GM18511 (cell line): ENCODE measurements at regions not wholly inside any gene's neighbourhood (a gene's known extent, or its start where the extent isn't known, plus 50 kb on each side); places are given as distances from the start of the nearest gene placed in this dataset.

Source experiments
- ATAC-seq: cut with Tn5 transposase; IDR thresholded peaks from one replicate; pipeline ENCODE4 v1.9.1; 2021; ENCODE audit warnings: mild to moderate bottlenecking, moderate library complexity; ENCODE audit not compliant: unreplicated experiment

DNA sequence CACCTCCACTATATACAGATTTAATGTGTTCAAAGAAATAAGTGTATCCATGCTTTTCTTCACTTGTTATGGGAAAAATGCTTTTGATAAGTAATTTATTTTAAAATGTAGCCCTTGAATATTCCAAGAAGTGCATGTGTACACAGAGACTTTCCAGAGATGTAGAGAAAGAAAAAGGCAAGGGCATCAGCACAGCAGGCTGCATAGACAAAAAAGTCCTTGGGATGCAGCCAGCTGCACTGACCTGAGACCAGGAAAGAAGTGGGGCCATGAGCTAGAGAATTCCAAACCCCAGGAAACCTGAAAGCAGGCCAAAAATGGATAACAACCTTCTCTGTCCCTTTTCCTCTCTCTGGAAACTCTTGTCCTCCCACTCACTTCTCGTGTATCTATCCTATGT is 51.6 kb upstream of the PRDM8 start:
- no peak for ATAC-seq

DNA sequence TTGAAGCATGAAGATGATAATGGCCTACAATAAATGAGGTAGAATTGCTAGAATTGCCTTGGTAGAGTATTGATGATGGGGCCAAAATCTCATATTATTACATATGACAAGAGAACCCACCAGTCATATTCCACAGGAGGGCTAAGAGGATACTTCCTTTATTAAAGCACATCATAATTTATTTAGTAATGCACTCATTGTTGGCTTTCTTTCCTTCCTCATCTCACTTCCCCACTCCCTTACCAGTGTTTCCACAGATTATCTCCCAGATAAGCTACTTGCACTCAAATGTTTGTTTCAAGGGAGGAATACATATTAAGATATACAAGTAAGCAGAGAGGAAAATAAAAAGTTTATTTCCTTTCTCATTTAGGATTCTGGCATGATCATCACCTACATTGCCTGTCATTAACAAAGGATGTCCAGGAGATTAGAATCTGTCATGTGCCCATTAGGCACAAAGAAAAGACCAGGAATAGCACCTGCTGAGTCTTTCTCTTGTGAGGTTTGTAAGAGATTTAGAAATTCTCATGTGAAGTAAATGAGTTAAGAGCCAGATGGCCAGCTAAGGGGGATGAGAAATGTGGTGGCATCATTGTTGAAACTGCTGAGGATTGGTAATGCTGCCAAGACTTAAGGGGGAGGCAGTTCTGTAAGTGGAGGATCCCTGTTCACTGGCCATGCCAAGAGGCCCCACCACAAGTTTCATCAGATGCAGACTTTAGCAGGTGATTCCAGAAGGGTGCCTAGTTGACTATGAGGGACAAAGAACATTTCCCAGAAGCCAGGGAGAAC is 52.4 kb upstream of the PRDM8 start:
- no peak for ATAC-seq

- ATAC-seq, result no peak
Measured at GRCh38 chr4:80143307-80143679, 54.0 kb upstream of the PRDM8 start.

DNA sequence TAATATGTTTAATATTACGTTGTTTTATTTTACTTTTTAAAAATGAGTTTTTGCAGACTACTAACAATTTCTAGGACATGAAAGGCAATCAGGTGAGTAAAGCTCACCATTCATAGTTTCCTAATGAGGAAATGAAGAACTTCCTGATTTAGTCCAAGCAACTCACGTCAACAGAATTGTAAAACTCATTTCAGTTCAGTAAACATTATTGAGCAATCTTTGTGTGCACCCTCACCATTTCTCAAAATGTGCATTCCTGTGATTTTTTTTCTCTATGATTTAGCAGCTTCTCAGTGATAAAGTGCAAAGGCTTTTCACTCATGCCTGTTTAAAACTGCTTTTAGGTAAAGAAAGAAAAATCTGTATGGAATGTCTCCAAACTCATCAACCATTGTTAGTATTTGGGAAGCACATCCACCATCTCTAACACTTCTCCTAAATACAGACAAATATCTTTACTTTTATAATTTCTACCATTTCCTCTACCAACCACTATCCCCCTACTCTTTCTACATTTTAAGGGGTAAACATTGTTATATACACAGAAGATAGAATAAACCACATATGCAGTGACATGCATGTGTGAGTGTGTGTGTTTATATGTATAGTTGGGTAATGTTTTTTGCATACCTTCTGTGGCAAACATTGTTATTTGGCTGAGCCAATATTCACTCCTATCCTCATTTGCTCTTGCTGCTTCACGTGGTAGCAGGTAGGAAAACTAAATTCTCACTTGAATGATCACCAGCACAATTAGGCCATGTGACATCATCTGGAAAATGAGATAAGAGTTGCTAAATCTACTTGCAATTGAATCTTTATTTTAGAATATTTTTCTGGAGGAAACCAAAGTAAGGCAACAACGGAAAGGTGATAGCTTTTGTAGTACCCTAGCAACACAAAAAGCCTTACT is 54.7 kb upstream of the PRDM8 start:
- ATAC-seq, result no peak

DNA sequence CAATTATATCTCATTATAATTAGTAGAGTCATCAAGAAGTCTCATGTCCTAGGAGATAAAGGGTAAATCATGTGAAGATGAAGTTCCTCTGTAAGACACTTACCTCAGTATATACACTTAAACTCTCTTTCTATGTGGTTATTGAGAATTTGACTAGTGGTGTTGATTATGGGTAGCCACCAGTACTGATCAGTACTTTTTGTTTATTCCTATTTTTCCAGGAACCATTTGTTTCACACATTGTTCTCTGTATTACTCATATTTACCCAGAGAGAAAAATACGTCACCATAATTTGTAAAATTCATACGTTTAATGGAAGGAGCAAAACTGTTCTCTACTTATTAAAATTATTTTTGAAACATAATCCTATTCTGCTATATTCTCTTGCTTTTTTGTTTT is 55.8 kb upstream of the PRDM8 start:
- no peak for ATAC-seq

GRCh38 chr4:80140194-80140593 is 57.1 kb upstream of the PRDM8 start:
- ATAC-seq, result no peak

- ATAC-seq, result no peak
Measured at GRCh38 chr4:80139671-80140070, 57.6 kb upstream of the PRDM8 start.

DNA sequence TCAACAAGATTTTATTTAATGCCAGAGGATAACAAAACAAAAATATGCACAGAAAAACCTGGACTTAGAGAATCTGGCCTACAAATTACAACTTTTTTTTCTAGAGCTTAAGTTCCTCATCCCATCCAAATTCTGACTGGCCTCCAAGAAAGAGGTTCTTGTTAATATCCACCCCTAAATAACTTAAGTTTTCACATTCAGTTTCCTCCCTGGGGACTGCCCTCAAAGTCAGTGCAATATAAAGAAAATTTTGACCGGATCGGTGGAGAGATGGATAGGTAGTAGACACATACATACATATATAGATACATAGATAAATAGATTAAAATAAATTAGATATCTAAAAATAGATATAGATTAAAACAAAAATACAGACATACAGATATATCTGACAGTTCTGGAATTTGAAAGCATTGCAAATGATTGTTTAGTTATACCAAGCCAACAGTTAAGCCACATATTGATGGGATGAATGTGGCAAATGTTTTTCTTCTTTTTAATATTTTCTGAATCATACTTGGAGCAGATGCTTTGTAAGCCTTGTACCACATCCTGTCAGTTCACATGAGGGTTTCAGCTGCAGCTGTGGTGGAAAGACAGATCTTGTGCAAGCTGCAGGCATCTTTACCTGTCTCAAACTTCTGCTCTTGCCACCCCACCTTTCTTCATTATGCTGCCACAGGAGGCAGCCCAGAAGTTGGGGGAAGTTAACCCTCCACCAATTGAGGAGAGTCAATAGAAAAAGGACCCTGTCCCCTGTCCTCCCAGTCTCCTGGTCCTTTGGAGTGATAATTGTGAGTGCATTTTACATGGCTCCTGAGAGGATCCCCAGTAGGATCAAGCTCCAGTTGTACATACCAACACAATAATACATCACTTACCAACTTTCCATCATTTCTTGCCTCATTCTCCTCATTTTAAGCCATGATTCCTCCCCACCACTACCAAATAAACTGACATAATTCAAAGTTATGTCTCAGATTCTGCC is 58.5 kb upstream of the PRDM8 start:
- ATAC-seq, result peak; percentile 94

GRCh38 chr4:80137631-80138030 is 59.7 kb upstream of the PRDM8 start:
- no peak for ATAC-seq

DNA sequence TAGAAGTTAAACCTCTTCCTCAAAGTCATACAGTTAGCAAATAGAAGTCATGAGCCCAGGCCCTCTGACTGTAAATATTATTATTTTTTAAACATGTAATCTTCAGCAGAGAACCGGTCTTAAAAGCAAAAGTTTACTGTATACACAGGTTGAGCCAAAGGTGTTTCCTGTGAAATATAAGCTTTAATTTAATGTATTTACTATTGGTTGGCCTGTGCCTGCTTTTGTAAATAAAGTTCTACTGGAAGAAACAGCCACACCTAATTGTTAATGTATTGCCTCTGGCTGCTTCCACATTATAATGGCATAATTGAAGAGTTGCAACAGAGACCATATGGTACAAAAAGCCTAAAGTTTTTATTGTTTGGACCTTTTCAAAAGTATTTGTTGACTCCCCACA is 61.0 kb upstream of the PRDM8 start:
- ATAC-seq, result no peak

DNA sequence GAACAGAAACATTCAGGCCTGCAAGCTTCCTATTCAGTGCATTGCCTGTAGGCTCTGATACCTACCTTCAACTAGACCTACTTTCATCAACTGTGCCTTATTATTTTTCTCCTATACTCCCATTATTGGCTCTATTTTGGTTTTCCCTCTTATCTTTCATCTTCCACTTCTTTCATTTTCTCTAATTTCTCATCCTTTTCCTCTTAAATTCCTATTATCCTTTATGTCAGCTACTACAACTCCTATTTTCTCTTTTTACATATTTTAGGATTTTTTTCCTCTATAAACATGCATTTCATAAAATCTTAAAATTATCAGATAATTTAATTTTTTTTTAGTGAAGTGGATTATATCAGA is 61.6 kb upstream of the PRDM8 start:
- no peak for ATAC-seq

- no peak for ATAC-seq
Measured at GRCh38 chr4:80134936-80135701, 62.1 kb upstream of the ANTXR2 start.

DNA sequence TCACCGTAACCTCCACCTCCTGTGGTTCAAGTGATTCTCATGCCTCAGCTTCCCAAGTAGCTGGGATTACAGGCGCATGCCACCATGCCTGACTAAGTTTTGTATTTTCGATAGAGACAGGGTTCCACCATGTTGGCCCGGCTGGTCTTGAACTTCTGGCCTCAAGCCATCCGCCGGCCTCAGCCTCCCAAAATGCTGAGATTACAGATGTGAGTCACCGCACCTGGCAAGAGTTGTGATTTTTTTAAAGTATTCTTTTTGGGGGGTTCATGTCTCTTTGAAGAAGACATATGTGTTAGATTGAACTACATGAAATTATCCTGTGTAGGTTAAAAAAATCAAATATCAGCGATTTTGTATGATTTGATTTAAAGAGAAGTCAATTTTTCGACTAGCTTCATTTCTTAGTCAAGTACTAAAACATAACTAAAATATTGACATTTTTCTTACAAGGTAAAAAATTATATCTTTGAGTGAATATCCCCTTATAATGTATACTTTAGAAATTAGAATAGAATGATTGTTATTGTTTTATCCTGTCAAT is 60.3 kb upstream of the ANTXR2 start:
- ATAC-seq, result no peak

DNA sequence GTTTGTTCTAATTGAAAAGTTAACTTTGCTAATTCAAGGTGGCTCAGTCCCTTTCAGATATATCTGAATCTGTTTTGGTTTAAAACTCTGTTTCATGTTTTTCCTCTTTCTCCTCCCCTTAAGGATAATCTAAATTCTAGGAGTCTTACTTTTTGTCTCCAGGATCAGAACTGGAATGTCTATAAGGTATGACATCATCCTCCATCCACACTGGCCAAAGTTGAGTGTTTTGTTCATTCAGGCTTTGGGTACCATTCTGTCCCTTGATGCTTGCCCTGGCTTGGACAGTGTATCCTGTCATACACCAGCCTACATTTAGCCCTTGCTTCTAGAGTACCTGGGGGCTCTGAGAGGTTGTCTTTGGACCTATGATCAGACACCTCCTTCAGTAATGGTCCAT is 56.8 kb upstream of the ANTXR2 start:
- no peak for ATAC-seq

GRCh38 chr4:80128941-80129340 is 55.9 kb upstream of the ANTXR2 start:
- no peak for ATAC-seq

DNA sequence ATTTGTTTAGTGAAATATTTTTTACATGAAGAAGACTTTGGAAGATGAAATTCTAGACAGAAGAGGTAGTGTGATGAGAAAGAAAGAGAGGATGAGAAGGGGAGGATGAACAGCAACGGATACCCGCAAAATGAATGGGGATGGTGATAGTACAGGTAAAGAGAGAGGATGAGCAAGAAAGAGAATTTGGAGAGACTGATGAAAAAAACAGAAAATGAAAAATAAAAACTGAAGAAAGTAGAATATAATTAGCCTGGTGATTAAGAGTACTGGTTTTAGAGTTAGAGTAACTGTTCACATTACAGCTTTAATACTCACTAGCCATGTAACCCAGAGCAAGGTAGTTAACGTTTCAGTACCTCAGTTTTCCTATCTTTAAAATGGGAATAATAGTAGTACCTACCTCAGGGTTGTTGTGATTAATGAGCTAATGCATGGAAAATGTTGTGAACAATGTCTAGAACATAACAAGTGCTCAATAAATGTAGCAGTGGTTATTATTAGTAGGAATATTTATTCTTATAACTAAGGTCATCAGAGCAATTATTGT is 54.9 kb upstream of the ANTXR2 start:
- ATAC-seq, result no peak

- no peak for ATAC-seq
Measured at GRCh38 chr4:80126435-80126834, 53.4 kb upstream of the ANTXR2 start.

DNA sequence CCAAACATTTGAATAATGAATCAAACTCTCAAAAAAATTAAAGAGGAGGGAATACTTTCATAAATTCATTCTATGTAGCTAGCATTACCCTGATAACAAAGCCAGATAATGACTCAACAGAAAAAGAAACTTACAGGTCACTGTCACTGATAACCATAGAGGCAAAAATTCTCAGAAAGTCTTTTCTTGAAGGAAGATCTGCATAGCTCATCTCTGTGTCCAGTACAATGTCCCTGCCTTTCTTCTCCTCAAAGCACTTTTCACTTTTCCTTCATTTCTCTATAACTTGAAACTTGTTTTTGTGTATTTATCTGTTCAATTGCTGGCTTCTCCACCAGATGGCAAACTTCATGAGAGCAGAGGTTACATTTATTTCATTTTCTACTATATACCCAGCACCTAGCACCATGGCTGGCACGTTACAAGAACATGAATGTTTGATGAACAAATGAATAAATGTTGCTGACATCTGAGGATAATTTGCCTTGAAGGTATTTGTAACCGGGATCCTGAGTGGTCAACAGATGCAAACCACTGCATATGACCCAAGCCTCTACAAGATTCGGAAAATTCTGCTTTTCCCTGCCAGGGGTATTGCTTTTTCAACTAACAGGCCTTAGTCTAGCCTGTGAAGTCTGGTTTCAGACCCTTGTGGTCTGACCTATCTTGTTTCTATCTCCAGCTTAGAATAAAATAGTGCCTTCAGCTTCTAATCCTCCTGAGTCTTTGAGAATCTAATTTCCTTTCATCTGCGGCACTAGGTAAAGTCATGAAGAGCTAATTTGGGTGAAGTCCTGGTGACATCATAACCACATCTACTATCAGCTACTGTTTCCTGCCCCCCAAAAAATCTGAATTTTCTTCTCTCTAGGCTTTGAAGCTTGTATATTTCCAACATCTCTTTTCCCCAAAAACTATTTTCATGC is 52.5 kb upstream of the ANTXR2 start:
- peak; percentile 64 for ATAC-seq
